HEK293 (cell line): ENCODE measurements at regions not wholly inside any gene's neighbourhood (a gene's known extent, or its start where the extent isn't known, plus 50 kb on each side); places are given as distances from the start of the nearest gene placed in this dataset.

Experiments
- CTCF ChIA-PET: fragments of 350-600 bp; formaldehyde crosslinking; extraction: SDS; loops from one replicate; lab custom pipeline; 2021; ENCODE audit warnings: antibody characterized with exemption; lab: Yijun Ruan, JAX
- POLR2A ChIA-PET: fragments of 300-600 bp; formaldehyde crosslinking; extraction: SDS; loops from one replicate; lab custom pipeline; 2020; ENCODE audit warnings: antibody characterized with exemption, inconsistent platforms; lab: Yijun Ruan, JAX
- H3K27ac ChIP-seq: fragments of 200-500 bp; sonication (Bioruptor generic); 2 replicates; pipeline ENCODE4 v1.5.1; 2014; ENCODE audit warnings: low read depth, low read length, control low read depth, inconsistent platforms; ENCODE audit errors: extremely low read depth
- H3K36me3 ChIP-seq, 2 experiments: fragments of 200-500 bp in 1 of 2; sonication (Bioruptor generic) in 1 of 2; 1 replicate in 1 of 2; 2 replicates in 1 of 2; pipeline ENCODE4 v1.5.1; 2014 to 2017; ENCODE audit warnings: inconsistent platforms in 2 of 2, low read length in 2 of 2; ENCODE audit not compliant: control insufficient read depth in 2 of 2, insufficient read depth in 1 of 2
- H3K4me1 ChIP-seq: fragments of 200-500 bp; sonication (Bioruptor generic); 2 replicates; pipeline ENCODE4 v1.5.1; 2014; ENCODE audit warnings: mild to moderate bottlenecking, low read length, inconsistent platforms; ENCODE audit not compliant: control insufficient read depth, insufficient read depth
- H3K4me3 ChIP-seq: 2 replicates; pipeline ENCODE4 v1.5.1; 2011; ENCODE audit warnings: low read depth, mild to moderate bottlenecking, control low read depth, low read length, moderate library complexity
- H3K9me3 ChIP-seq: fragments of 200-500 bp; sonication (Bioruptor generic); 2 replicates; pipeline ENCODE4 v1.5.1; 2014; ENCODE audit warnings: low read depth, low read length, inconsistent platforms; ENCODE audit not compliant: control insufficient read depth, insufficient read depth
- GLIS1 ChIP-seq: fragments of 450-650 bp; formaldehyde crosslinking; IDR thresholded peaks from 2 replicates; pipeline ENCODE4 v1.5.1; 2016; ENCODE audit warnings: missing biosample characterization, missing genetic modification characterization
- MZF1 ChIP-seq: fragments of 450-650 bp; formaldehyde crosslinking; IDR thresholded peaks from 2 replicates; pipeline ENCODE4 v1.5.1; 2017; ENCODE audit warnings: missing biosample characterization, missing genetic modification characterization, borderline replicate concordance
- SP3 ChIP-seq: fragments of 450-650 bp; formaldehyde crosslinking; IDR thresholded peaks from 2 replicates; pipeline ENCODE4 v1.5.1; 2016; ENCODE audit warnings: missing biosample characterization, missing genetic modification characterization
- ZIC2 ChIP-seq: fragments of 450-650 bp; formaldehyde crosslinking; IDR thresholded peaks from 2 replicates; pipeline ENCODE4 v1.5.1; 2016; ENCODE audit warnings: missing biosample characterization, missing genetic modification characterization
- ZNF121 ChIP-seq: fragments of 450-650 bp; formaldehyde crosslinking; IDR thresholded peaks from 2 replicates; pipeline ENCODE4 v1.5.1; 2016; ENCODE audit warnings: missing biosample characterization, missing genetic modification characterization
- ZNF202 ChIP-seq: fragments of 450-650 bp; formaldehyde crosslinking; IDR thresholded peaks from 2 replicates; pipeline ENCODE4 v1.5.1; 2016; ENCODE audit warnings: missing biosample characterization, missing genetic modification characterization, borderline replicate concordance
- ZNF211 ChIP-seq: fragments of 450-650 bp; formaldehyde crosslinking; IDR thresholded peaks from 2 replicates; pipeline ENCODE4 v1.5.1; 2016; ENCODE audit warnings: low read depth, missing biosample characterization, missing genetic modification characterization
- ZNF341 ChIP-seq: fragments of 450-650 bp; formaldehyde crosslinking; IDR thresholded peaks from 2 replicates; pipeline ENCODE4; 2016; ENCODE audit warnings: low read depth, missing biosample characterization, missing genetic modification characterization
- ZNF529 ChIP-seq: fragments of 450-650 bp; formaldehyde crosslinking; IDR thresholded peaks from 2 replicates; pipeline ENCODE4 v1.5.1; 2017; ENCODE audit warnings: missing genetic modification characterization, missing biosample characterization; ENCODE audit not compliant: insufficient replicate concordance
- ZNF677 ChIP-seq: fragments of 450-650 bp; IDR thresholded peaks from 2 replicates; pipeline ENCODE4 v1.5.0; 2018; ENCODE audit warnings: missing biosample characterization, mild to moderate bottlenecking, missing genetic modification characterization, moderate library complexity
- ZNF776 ChIP-seq: fragments of 450-650 bp; formaldehyde crosslinking; IDR thresholded peaks from 2 replicates; pipeline ENCODE4 v1.5.0; 2017; ENCODE audit warnings: missing biosample characterization, missing genetic modification characterization, borderline replicate concordance
- ZNF843 ChIP-seq: fragments of 450-650 bp; formaldehyde crosslinking; IDR thresholded peaks from 2 replicates; pipeline ENCODE4 v1.5.1; 2016; ENCODE audit warnings: missing biosample characterization, missing genetic modification characterization
- ZSCAN30 ChIP-seq: fragments of 450-650 bp; IDR thresholded peaks from 2 replicates; pipeline ENCODE4 v1.5.1; 2018; ENCODE audit warnings: missing biosample characterization, mild to moderate bottlenecking, missing genetic modification characterization, moderate library complexity
- TF ChIP-seq, protein P1 (sequence below): fragments of 450-650 bp; formaldehyde crosslinking; IDR thresholded peaks from 2 replicates; pipeline ENCODE4 v1.5.1; 2016; ENCODE audit warnings: missing biosample characterization, missing genetic modification characterization
- TF ChIP-seq, protein P2 (sequence below): fragments of 450-650 bp; formaldehyde crosslinking; IDR thresholded peaks from 2 replicates; pipeline ENCODE4 v1.5.1; 2016; ENCODE audit warnings: missing biosample characterization, missing genetic modification characterization, borderline replicate concordance
- TF ChIP-seq, protein P3 (sequence below): sonication (generic); formaldehyde crosslinking; IDR thresholded peaks from 2 replicates; pipeline ENCODE4 v1.8.1; 2022; ENCODE audit warnings: mild to moderate bottlenecking, moderate library complexity, missing genetic modification reagents
- TF ChIP-seq, protein P4 (sequence below): fragments of 450-650 bp; formaldehyde crosslinking; IDR thresholded peaks from 2 replicates; pipeline ENCODE4 v1.5.1; 2017; ENCODE audit warnings: missing biosample characterization, mild to moderate bottlenecking, missing genetic modification characterization, moderate library complexity
- TF ChIP-seq, protein P5 (sequence below): fragments of 450-650 bp; formaldehyde crosslinking; IDR thresholded peaks from 2 replicates; pipeline ENCODE4 v1.5.1; 2016; ENCODE audit warnings: missing biosample characterization, missing genetic modification characterization, borderline replicate concordance
- TF ChIP-seq, protein P6 (sequence below): fragments of 450-650 bp; formaldehyde crosslinking; optimal IDR thresholded peaks from 2 replicates; pipeline ENCODE3; 2016; ENCODE audit warnings: missing biosample characterization, mild to moderate bottlenecking, missing genetic modification characterization
- TF ChIP-seq, protein P7 (sequence below): fragments of 450-650 bp; formaldehyde crosslinking; IDR thresholded peaks from 2 replicates; pipeline ENCODE4 v1.5.1; 2016; ENCODE audit warnings: missing biosample characterization, missing genetic modification characterization

DNA sequence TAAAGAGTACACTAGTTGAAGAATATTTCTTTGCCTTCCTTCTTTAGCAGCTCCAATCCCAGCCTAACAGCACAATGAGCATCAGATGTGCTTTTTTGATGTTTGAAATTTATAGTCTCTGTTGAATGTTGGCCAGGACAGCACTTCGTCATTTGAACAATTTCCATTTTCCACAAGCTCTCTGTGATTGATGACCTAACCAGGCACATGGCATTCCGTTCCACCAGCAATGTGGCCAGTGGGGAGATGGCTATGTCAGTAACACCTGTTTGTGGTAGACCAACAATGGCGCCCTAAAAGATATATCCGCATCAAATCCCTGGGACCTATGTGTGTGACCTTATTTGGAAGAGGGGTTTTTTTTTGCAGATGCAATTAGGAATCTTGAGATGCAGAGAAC, 66.8 kb downstream of the PALM2AKAP2 start (continued):
- TF ChIP-seq, protein P1, sequence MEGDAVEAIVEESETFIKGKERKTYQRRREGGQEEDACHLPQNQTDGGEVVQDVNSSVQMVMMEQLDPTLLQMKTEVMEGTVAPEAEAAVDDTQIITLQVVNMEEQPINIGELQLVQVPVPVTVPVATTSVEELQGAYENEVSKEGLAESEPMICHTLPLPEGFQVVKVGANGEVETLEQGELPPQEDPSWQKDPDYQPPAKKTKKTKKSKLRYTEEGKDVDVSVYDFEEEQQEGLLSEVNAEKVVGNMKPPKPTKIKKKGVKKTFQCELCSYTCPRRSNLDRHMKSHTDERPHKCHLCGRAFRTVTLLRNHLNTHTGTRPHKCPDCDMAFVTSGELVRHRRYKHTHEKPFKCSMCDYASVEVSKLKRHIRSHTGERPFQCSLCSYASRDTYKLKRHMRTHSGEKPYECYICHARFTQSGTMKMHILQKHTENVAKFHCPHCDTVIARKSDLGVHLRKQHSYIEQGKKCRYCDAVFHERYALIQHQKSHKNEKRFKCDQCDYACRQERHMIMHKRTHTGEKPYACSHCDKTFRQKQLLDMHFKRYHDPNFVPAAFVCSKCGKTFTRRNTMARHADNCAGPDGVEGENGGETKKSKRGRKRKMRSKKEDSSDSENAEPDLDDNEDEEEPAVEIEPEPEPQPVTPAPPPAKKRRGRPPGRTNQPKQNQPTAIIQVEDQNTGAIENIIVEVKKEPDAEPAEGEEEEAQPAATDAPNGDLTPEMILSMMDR (tag by site-specific recombination), result no peak
- TF ChIP-seq MZF1 (tag by site-specific recombination) (no peak), GLIS1 (tag by site-specific recombination) (no peak)

DNA sequence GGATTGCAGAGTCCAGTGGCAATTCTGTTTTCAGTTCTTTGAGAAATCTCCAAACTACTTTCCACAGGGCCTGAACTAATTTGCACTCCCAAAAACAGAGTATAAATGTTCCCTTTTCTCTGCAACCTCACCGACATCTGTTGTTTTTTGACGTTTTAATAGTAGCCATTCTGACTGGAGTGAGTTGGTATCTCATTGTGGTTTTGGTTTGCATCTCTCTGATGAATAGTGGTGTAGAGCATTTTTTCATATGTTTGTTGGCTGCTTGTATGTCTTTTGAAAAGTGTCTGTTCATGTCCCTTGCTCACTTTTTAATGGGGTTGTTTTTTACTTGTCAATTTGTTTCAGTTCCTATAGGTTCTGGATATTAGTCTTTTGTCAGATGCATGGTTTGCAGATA, 72.6 kb downstream of the PALM2AKAP2 start:
- POLR2A ChIA-PET, result no interaction called here
- TF ChIP-seq, protein P2, sequence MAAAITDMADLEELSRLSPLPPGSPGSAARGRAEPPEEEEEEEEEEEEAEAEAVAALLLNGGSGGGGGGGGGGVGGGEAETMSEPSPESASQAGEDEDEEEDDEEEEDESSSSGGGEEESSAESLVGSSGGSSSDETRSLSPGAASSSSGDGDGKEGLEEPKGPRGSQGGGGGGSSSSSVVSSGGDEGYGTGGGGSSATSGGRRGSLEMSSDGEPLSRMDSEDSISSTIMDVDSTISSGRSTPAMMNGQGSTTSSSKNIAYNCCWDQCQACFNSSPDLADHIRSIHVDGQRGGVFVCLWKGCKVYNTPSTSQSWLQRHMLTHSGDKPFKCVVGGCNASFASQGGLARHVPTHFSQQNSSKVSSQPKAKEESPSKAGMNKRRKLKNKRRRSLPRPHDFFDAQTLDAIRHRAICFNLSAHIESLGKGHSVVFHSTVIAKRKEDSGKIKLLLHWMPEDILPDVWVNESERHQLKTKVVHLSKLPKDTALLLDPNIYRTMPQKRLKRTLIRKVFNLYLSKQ (tag by site-specific recombination), result no peak
- no peak for TF ChIP-seq ZNF211 (tag by site-specific recombination)
- no peak for TF ChIP-seq ZNF202 (tag by site-specific recombination)
- TF ChIP-seq ZNF121 (tag by site-specific recombination), result no peak
- TF ChIP-seq, protein P3, sequence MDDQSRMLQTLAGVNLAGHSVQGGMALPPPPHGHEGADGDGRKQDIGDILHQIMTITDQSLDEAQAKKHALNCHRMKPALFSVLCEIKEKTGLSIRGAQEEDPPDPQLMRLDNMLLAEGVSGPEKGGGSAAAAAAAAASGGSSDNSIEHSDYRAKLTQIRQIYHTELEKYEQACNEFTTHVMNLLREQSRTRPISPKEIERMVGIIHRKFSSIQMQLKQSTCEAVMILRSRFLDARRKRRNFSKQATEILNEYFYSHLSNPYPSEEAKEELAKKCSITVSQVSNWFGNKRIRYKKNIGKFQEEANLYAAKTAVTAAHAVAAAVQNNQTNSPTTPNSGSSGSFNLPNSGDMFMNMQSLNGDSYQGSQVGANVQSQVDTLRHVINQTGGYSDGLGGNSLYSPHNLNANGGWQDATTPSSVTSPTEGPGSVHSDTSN (CRISPR knock-in tag), result no peak
- TF ChIP-seq ZNF843 (tag by site-specific recombination), result no peak
- TF ChIP-seq, protein P4, sequence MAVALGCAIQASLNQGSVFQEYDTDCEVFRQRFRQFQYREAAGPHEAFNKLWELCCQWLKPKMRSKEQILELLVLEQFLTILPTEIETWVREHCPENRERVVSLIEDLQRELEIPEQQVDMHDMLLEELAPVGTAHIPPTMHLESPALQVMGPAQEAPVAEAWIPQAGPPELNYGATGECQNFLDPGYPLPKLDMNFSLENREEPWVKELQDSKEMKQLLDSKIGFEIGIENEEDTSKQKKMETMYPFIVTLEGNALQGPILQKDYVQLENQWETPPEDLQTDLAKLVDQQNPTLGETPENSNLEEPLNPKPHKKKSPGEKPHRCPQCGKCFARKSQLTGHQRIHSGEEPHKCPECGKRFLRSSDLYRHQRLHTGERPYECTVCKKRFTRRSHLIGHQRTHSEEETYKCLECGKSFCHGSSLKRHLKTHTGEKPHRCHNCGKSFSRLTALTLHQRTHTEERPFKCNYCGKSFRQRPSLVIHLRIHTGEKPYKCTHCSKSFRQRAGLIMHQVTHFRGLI (tag by site-specific recombination), result no peak
- no peak for TF ChIP-seq ZSCAN30 (tag by site-specific recombination)
- no peak for TF ChIP-seq ZNF341 (tag by site-specific recombination)
- TF ChIP-seq, protein P5, sequence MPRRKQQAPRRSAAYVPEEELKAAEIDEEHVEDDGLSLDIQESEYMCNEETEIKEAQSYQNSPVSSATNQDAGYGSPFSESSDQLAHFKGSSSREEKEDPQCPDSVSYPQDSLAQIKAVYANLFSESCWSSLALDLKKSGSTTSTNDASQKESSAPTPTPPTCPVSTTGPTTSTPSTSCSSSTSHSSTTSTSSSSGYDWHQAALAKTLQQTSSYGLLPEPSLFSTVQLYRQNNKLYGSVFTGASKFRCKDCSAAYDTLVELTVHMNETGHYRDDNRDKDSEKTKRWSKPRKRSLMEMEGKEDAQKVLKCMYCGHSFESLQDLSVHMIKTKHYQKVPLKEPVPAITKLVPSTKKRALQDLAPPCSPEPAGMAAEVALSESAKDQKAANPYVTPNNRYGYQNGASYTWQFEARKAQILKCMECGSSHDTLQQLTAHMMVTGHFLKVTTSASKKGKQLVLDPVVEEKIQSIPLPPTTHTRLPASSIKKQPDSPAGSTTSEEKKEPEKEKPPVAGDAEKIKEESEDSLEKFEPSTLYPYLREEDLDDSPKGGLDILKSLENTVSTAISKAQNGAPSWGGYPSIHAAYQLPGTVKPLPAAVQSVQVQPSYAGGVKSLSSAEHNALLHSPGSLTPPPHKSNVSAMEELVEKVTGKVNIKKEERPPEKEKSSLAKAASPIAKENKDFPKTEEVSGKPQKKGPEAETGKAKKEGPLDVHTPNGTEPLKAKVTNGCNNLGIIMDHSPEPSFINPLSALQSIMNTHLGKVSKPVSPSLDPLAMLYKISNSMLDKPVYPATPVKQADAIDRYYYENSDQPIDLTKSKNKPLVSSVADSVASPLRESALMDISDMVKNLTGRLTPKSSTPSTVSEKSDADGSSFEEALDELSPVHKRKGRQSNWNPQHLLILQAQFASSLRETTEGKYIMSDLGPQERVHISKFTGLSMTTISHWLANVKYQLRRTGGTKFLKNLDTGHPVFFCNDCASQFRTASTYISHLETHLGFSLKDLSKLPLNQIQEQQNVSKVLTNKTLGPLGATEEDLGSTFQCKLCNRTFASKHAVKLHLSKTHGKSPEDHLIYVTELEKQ, result no peak
- TF ChIP-seq ZNF677 (tag by site-specific recombination), result no peak
- TF ChIP-seq ZNF529, result no peak
- no peak for TF ChIP-seq SP3
- TF ChIP-seq ZIC2 (tag by site-specific recombination), result no peak
- TF ChIP-seq, protein P6, sequence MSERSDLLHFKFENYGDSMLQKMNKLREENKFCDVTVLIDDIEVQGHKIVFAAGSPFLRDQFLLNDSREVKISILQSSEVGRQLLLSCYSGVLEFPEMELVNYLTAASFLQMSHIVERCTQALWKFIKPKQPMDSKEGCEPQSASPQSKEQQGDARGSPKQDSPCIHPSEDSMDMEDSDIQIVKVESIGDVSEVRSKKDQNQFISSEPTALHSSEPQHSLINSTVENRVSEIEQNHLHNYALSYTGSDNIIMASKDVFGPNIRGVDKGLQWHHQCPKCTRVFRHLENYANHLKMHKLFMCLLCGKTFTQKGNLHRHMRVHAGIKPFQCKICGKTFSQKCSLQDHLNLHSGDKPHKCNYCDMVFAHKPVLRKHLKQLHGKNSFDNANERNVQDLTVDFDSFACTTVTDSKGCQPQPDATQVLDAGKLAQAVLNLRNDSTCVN (tag by site-specific recombination), result no peak
- no peak for TF ChIP-seq ZNF776 (tag by site-specific recombination)
- TF ChIP-seq, protein P7, sequence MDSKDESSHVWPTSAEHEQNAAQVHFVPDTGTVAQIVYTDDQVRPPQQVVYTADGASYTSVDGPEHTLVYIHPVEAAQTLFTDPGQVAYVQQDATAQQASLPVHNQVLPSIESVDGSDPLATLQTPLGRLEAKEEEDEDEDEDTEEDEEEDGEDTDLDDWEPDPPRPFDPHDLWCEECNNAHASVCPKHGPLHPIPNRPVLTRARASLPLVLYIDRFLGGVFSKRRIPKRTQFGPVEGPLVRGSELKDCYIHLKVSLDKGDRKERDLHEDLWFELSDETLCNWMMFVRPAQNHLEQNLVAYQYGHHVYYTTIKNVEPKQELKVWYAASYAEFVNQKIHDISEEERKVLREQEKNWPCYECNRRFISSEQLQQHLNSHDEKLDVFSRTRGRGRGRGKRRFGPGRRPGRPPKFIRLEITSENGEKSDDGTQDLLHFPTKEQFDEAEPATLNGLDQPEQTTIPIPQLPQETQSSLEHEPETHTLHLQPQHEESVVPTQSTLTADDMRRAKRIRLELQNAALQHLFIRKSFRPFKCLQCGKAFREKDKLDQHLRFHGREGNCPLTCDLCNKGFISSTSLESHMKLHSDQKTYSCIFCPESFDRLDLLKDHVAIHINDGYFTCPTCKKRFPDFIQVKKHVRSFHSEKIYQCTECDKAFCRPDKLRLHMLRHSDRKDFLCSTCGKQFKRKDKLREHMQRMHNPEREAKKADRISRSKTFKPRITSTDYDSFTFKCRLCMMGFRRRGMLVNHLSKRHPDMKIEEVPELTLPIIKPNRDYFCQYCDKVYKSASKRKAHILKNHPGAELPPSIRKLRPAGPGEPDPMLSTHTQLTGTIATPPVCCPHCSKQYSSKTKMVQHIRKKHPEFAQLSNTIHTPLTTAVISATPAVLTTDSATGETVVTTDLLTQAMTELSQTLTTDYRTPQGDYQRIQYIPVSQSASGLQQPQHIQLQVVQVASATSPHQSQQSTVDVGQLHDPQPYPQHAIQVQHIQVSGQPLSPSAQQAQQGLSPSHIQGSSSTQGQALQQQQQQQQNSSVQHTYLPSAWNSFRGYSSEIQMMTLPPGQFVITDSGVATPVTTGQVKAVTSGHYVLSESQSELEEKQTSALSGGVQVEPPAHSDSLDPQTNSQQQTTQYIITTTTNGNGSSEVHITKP (tag by site-specific recombination), result no peak
- CTCF ChIA-PET, result no interaction called here

More for the DNA sequence above, 72.6 kb downstream of the PALM2AKAP2 start:
- Histone ChIP-seq H3K9me3 (no peaks in the 10 kb centered on the region), H3K4me3 (no peak overlapping the region), H3K36me3 (no peaks in the 10 kb centered on the region), H3K27ac (no peak overlapping the region), H3K4me1 (no peaks in the 10 kb centered on the region)
